GM10266 (cell line): ENCODE measurements at regions not wholly inside any gene's neighbourhood (a gene's known extent, or its start where the extent isn't known, plus 50 kb on each side); places are given as distances from the start of the nearest gene placed in this dataset.

Experiments used
- DNase-seq: peaks from one replicate; pipeline ENCODE4 v3.0.0; 2012; ENCODE audit errors: extremely low spot score
- TF ChIP-seq, protein P1 (sequence below): IDR thresholded peaks from 2 replicates; pipeline ENCODE4 v1.5.1; 2012; ENCODE audit warnings: mild to moderate bottlenecking, low read depth; ENCODE audit not compliant: control insufficient read depth, insufficient read depth; ENCODE audit errors: missing control alignments

DNA sequence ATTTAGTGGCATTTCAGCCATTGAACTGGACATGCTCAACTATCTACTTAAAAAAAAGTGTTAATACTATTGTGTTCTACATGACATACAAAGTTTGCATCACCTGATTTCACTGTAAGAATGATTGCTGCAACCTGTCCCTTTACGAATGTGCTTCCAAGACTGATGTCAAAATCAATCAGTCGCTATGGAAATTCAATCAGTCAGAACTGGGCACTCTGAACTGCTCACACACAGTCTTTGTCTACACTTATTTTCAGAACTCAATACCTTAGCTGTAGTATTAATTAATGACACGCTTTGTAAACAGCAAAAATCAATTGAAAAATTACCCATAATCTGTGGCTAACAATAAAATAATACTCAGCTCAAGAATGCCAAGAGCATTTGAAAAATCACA, 70.3 kb upstream of the KLHL29 start:
- TF ChIP-seq, protein P1, sequence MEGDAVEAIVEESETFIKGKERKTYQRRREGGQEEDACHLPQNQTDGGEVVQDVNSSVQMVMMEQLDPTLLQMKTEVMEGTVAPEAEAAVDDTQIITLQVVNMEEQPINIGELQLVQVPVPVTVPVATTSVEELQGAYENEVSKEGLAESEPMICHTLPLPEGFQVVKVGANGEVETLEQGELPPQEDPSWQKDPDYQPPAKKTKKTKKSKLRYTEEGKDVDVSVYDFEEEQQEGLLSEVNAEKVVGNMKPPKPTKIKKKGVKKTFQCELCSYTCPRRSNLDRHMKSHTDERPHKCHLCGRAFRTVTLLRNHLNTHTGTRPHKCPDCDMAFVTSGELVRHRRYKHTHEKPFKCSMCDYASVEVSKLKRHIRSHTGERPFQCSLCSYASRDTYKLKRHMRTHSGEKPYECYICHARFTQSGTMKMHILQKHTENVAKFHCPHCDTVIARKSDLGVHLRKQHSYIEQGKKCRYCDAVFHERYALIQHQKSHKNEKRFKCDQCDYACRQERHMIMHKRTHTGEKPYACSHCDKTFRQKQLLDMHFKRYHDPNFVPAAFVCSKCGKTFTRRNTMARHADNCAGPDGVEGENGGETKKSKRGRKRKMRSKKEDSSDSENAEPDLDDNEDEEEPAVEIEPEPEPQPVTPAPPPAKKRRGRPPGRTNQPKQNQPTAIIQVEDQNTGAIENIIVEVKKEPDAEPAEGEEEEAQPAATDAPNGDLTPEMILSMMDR: no peak

DNA sequence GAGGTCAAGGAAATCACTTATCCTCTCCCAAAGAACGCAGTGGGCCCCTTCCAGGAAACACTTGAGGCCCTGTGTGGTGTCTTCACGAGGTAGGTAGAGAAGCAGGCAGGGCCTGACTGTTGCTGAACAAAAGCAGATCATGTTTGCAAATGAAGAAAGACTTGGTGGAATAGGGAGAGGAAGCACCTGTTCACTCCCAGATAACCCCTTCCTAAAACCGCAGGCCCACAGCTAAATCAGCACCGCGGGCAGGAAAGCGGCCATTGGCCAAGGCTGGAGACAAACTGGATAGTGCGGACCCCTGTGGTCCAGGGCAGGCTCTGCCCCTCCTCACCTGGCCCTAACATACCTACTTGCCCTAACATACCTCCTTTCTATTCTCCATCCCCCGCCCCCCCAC, 64.9 kb upstream of the KLHL29 start:
- no peak for DNase-seq
- TF ChIP-seq, protein P1: no peak

More for the DNA sequence above, 70.3 kb upstream of the KLHL29 start:
- DNase-seq: no peak

DNA sequence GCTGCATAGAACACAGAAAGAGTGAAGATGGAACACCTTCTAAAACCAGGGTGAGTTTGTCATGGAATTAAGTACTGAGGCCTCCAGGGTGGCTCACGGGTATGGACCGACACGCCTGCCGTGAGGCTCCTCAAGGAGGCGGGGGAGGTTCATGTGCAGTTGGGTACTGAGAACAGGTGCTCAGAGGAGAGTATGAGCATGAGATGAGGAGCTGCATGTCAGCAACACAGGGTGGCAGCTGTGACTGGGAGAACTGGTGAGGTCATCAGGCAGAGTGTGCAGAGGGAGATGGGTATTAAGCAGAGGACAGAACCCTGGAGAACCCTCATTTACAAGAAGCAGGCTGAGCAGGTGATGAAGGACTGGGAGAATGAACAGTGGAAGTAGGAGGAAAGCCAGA, 63.2 kb upstream of the KLHL29 start:
- no peak for DNase-seq
- TF ChIP-seq, protein P1: no peak

DNA sequence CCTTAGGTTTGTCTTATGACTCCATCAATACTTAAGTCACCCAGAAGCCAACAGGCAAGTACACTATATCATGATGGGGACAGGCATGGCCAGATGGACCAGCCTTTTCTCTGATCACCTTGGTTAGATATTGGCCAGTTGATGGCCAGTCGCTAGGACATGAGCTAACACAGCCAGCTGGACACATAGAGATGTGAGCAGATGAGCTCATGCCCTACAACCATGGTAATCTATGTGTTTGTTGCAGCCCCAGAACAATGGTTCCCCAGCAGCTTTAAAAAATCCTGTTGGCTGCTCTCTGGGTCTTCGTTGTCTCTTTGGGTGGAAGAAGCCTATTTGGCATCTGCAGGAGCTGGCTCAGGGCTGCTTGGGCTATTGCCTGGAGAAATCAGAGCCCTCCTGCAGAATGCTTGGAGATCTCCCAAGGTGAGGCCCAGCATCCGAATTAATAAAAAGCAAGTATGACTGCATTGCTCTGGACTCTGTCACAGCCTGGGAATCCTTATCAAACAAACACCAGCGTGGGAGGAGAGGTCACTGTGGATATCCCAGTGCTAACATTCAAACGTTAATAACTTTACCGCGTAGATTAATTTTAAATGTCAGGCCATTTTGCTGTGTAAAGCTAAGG, 62.3 kb upstream of the KLHL29 start:
- TF ChIP-seq, protein P1: no peak
- DNase-seq: no peak

DNA sequence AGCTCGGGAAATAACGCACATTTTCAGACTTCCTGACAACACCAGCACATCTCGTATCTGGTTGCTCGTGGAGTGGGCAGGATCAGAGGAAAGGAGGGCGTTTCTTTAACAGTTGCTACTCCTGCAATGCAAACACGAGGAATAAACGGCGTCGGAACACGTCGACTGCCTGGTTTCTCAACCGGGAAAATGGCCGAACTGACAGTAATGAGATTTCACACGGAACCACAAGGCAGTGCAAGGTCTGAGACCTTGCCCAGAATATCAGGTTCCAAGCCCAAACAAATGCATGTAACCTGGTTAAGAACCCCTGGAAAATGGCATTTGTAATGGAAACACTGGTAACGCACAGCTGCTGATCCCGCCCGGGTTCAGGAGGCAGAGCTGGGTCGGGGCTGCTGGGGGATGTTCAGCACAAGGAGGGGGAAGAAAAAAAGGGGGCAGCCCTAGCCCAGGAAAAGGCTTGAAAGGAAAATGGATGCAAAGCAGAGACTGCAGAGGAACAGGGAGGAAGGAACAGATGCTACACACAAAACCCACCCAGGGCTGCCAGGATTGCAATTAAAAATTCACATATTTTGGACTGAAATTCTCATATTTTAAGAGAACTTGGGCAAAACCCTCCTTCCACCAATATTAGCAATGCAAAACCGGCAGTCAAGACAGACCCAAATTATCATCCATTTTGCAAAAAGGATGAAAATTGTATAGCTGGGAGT, 61.6 kb upstream of the KLHL29 start:
- no peak for DNase-seq
- TF ChIP-seq, protein P1: no peak

DNA sequence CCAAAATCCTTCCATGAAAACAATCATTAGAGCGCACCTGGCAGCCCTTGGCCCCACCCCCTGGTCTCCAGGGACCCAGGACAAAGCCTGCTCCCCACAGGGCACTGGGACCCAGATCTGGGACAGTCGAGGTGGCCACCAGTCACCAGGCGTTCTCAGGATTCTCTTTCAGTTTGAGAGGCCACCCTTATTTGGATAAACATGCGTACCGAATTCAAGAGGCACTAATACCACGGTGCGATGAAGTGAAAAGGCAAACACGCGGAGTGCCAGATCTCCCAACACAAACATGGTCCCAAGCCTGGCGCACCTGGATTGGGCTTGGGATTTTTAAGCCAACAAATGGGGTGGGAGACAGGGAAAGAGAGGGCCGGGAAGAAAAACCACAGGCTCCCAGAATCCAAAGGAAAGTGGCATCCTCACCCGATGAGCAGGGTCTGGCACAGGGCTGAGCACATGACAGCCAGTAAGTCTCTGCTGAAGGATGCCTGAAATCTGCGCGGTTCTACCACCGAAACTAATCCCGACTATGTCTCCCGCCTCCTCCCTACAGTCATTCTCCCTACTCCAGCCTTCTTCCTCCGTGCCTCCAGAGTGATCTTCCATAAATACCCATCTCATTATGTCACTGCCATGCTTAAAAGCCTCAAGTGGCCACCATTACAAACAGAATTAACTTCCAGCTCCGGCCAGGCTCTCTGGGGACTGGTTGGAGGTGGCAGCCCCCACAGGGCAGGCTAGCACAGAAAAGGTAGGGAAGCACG, 60.9 kb upstream of the KLHL29 start:
- no peak for DNase-seq
- TF ChIP-seq, protein P1: no peak

DNA sequence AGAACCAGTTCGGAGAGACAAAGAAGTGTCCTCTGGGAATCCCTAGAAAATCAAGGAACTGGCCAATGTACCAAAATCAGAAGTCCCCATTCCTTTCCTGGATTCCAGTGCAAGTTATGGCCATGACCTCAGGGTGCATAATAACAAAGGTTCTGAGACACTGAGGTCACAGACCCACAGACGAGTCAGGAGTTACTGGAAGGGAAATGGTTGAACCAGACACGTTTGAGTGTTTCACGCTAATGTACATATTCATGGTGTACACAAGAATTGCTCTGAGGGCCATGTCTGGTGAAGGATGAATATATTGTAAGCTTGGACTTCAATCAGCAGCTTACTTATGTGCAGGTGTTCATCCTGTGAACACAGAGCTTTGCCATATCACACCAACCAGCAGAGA, 58.6 kb upstream of the KLHL29 start:
- TF ChIP-seq, protein P1: no peak
- DNase-seq: no peak
